Uterus (tissue), 3 donors: ENCODE measurements at regions not wholly inside any gene's neighbourhood (a gene's known extent, or its start where the extent isn't known, plus 50 kb on each side); places are given as distances from the start of the nearest gene placed in this dataset.

Experiments used
- DNase-seq, 2 donors: peaks; one replicate each; pipeline ENCODE4 v3.0.0-alpha.2; 2019 to 2020
- H3K27ac ChIP-seq, 2 donors: fragments of 200-600 bp; sonication (generic); 1 replicate in 1 of 2; 2 replicates in 1 of 2; pipeline ENCODE4 v1.5.1; 2016 to 2018
- H3K27me3 ChIP-seq, 2 donors: fragments of 200-600 bp; sonication (generic); one replicate each; pipeline ENCODE4 v1.5.1; 2018 to 2019; ENCODE audit warnings: control low read depth in 1 of 2
- H3K36me3 ChIP-seq, 2 donors: fragments of 200-600 bp; sonication (generic); one replicate each; pipeline ENCODE4 v1.5.1; 2019; ENCODE audit warnings: control low read depth in 1 of 2
- H3K4me1 ChIP-seq, 2 donors: fragments of 200-600 bp; sonication (generic); one replicate each; pipeline ENCODE4 v1.5.1; 2018 to 2019; ENCODE audit warnings: control low read depth in 1 of 2
- H3K4me3 ChIP-seq, 2 donors: fragments of 200-600 bp; sonication (generic); 1 replicate in 1 of 2; 2 replicates in 1 of 2; pipeline ENCODE4 v1.5.1; 2018 to 2019; ENCODE audit warnings: mild to moderate bottlenecking in 1 of 2
- H3K9me3 ChIP-seq, 2 donors: fragments of 200-600 bp; sonication (generic); one replicate each; pipeline ENCODE4 v1.5.1; 2019; ENCODE audit warnings: control low read depth in 1 of 2
- CTCF ChIP-seq, 4 experiments: fragments of 200-600 bp in 2 of 4; fragments of 450-650 bp in 2 of 4; sonication (generic) in 2 of 4; IDR thresholded peaks; one replicate each; pipeline ENCODE4 v1.5.1; 2016 to 2019; ENCODE audit warnings: antibody characterized with exemption in 4 of 4, mild to moderate bottlenecking in 2 of 4, moderate library complexity in 1 of 4
- POLR2A ChIP-seq, 2 donors: fragments of 450-650 bp; IDR thresholded peaks; one replicate each; pipeline ENCODE4 v1.6.1; 2016; ENCODE audit warnings: antibody characterized with exemption in 2 of 2, mild to moderate bottlenecking in 1 of 2, moderate library complexity in 1 of 2
- intact Hi-C: fragments of 100-400 bp; cut with DNase I; formaldehyde crosslinking; loops from one replicate; pipeline ENCODE4 v1.15.1; 2023; ENCODE audit warnings: low total_unique reads
- donor health status: DM: yes; HTN: yes; CAD: no.

DNA sequence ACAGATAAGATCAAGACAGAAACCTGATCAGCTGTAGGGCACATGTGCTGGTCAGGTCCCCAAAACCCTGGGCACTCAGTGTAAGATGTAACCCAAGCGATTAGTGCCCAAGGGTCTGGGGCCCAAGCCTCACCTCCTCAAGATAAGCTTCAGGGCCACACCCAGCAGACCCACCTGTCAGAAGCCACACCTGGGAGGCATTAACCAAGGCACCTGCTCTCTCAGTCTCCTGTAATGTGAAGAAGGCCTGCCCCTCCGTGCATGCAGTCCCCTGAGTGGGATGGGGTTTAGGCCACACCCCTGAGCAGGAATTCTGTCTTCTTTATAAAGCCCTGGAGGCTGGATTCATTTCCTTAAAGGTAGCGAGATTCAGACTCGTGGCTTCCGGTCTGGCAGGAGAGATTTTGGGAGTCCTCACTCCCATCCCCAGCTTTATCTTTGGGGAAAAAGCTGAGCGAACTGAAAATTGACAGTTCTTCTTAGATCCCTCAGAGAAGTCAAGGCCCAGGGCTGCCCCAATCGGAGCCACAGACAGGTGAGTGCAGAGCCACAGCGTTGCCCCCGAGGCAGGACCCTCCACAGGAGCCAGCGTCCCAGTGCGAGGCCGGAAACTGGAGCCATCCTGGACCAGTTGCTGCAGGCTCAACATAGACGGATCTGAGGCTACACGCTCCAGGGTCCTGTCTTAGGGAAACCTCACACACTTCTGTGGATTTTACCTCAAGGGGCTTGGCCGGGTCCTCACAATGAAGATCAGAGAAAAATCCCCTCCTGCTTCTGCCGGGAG is 357.6 kb upstream of the IRX4 start:
- intact Hi-C loops, result no loop called here
- Histone ChIP-seq H3K4me1 (no peaks in the 10 kb centered on the region), H3K27ac (no peak overlapping the region), H3K27me3 (no peaks in the 10 kb centered on the region), H3K4me3 (no peak overlapping the region), H3K36me3 (no peaks in the 10 kb centered on the region), H3K9me3 (no peaks in the 10 kb centered on the region)
- no peak for DNase-seq
- TF ChIP-seq POLR2A (IDR thresholded peaks at IDR 0.05) (no peak), CTCF (IDR thresholded peaks at IDR 0.05) (no peak)

- intact Hi-C loops, result no loop called here
- Histone ChIP-seq H3K9me3 (no peaks in the 10 kb centered on the region), H3K4me1 (no peaks in the 10 kb centered on the region), H3K27me3 (no peaks in the 10 kb centered on the region), H3K27ac (no peak overlapping the region), H3K36me3 (no peaks in the 10 kb centered on the region), H3K4me3 (no peak overlapping the region)
- TF ChIP-seq POLR2A (IDR thresholded peaks at IDR 0.05), result no peak
- no peak for TF ChIP-seq CTCF (IDR thresholded peaks at IDR 0.05)
- no peak for DNase-seq
Observed at GRCh38 chr5:2239201-2239910, 356.6 kb upstream of the IRX4 start.

DNA sequence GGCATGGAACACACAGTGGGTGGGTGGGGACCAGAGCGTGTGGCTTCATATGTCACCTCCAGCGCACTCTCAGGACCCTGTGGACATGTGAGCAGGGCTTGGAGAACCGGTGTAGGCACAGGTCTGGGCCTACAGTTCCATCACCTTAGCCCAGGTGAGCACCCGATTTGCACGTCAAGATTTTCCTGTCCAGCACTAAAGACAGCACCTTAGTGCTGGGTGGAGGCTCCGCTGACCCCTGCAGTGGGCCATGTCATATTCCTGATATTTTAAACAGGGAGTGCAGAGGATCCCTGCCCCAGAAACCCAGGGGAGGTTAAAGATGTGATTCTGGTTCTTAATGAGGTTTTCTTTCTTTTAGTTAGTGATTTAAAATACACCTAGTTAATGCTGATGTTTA is 356.0 kb upstream of the IRX4 start:
- H3K27me3 ChIP-seq, result no peaks in the 10 kb centered on the region
- no peak for TF ChIP-seq CTCF (IDR thresholded peaks at IDR 0.05)
- no peak for TF ChIP-seq POLR2A (IDR thresholded peaks at IDR 0.05)
- H3K36me3 ChIP-seq, result no peaks in the 10 kb centered on the region
- DNase-seq, result no peak
- H3K27ac ChIP-seq, result no peak overlapping the region
- H3K9me3 ChIP-seq, result no peaks in the 10 kb centered on the region
- no peaks in the 10 kb centered on the region for H3K4me1 ChIP-seq
- H3K4me3 ChIP-seq, result no peak overlapping the region
- intact Hi-C loops, result no loop called here

GRCh38 chr5:2227433-2227832 is 344.7 kb upstream of the IRX4 start:
- no peak overlapping the region for H3K27ac ChIP-seq
- DNase-seq, result no peak
- no peak for TF ChIP-seq CTCF (IDR thresholded peaks at IDR 0.05)
- TF ChIP-seq POLR2A (IDR thresholded peaks at IDR 0.05), result no peak
- H3K27me3 ChIP-seq, result no peaks in the 10 kb centered on the region
- no peaks in the 10 kb centered on the region for H3K9me3 ChIP-seq
- H3K4me3 ChIP-seq, result no peak overlapping the region
- H3K36me3 ChIP-seq, result no peaks in the 10 kb centered on the region
- intact Hi-C loops, result no loop called here
- H3K4me1 ChIP-seq, result no peaks in the 10 kb centered on the region

GRCh38 chr5:2224689-2225088 is 342.0 kb upstream of the IRX4 start:
- TF ChIP-seq POLR2A (IDR thresholded peaks at IDR 0.05), result no peak
- no peak for TF ChIP-seq CTCF (IDR thresholded peaks at IDR 0.05)
- H3K9me3 ChIP-seq, result no peaks in the 10 kb centered on the region
- no peak overlapping the region for H3K27ac ChIP-seq
- no peak for DNase-seq
- H3K27me3 ChIP-seq, result no peaks in the 10 kb centered on the region
- no peaks in the 10 kb centered on the region for H3K36me3 ChIP-seq
- intact Hi-C loops, result no loop called here
- no peaks in the 10 kb centered on the region for H3K4me1 ChIP-seq
- no peak overlapping the region for H3K4me3 ChIP-seq
